Heart left ventricle (tissue), 13 donors: ENCODE measurements at regions not wholly inside any gene's neighbourhood (a gene's known extent, or its start where the extent isn't known, plus 50 kb on each side); places are given as distances from the start of the nearest gene placed in this dataset.
"Not testable (repeated sequence)": the region's sequence is repeated elsewhere in the genome, so short reads cannot be mapped to it uniquely, and the experiment has no call there.

ENCODE experiments used
- POLR2A ChIP-seq, 2 donors: fragments of 450-650 bp; IDR thresholded peaks; one replicate each; pipeline ENCODE4 v1.6.1; 2017; ENCODE audit warnings: antibody characterized with exemption in 2 of 2, mild to moderate bottlenecking in 2 of 2, moderate library complexity in 2 of 2
- TF ChIP-seq, protein P1 (sequence below), 12 donors: fragments of 200-600 bp; sonication (generic) in 4 of 12; IDR thresholded peaks; one replicate each; pipeline versions ENCODE4 v1.5.0 to v1.8.0; 2018 to 2022; ENCODE audit warnings: antibody characterized with exemption in 12 of 12, mild to moderate bottlenecking in 5 of 12
- donor health status: ischemic (EF 13 %, LVEDD 7.1; RV severe dilation, severe dysfunction).
- donor health status: DM: no; HTN: yes; CAD: no.
- donor health status: DM: no; HTN: no; CAD: no.
- donor health status: ischemic (EF 25% LVEDD 6.9; RV normal size, moderate dysfunction).
- donor health status: ischemic (EF 25% LVEDD 5.7; RV mildly dilated, moderate dysfunction).
- donor health status: ischemic (EF 35%, LVEDD 5.7; RV mildly dilated, moderate dysfunction).
- donor health status: nonischemic (EF 11% LVEDD 7.7; RV severe dilation, severe dysfunction).
- donor health status: DM: yes; HTN: yes; CAD: no.
- donor health status: PGD.
- donor health status: ischemic (EF 29% LVEDD 5.4; RV normal size, mild dysfunction).
- donor health status: nonischemic (EF 23%, LVEDD 6.1; RV moderate dilation, normal function).

DNA sequence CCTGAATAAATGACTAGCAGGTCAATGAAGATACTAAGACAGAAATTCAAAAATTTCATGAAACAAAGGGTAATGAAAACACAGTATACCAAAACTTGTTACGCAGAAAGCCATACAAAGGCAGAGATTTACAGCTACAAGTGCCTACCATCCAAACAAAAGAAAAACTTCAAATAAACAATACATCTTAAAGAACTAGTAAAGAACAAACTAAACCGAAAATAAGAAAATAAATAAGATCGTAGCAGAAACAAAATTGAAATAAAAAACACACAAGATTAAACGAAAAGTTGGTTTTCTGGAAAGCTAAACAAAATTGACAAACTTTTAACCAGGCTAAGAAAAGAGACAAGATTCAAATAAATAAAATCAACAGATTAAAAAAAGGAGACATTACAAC, 51.5 kb downstream of the VPREB1 start:
- TF ChIP-seq, protein P1, sequence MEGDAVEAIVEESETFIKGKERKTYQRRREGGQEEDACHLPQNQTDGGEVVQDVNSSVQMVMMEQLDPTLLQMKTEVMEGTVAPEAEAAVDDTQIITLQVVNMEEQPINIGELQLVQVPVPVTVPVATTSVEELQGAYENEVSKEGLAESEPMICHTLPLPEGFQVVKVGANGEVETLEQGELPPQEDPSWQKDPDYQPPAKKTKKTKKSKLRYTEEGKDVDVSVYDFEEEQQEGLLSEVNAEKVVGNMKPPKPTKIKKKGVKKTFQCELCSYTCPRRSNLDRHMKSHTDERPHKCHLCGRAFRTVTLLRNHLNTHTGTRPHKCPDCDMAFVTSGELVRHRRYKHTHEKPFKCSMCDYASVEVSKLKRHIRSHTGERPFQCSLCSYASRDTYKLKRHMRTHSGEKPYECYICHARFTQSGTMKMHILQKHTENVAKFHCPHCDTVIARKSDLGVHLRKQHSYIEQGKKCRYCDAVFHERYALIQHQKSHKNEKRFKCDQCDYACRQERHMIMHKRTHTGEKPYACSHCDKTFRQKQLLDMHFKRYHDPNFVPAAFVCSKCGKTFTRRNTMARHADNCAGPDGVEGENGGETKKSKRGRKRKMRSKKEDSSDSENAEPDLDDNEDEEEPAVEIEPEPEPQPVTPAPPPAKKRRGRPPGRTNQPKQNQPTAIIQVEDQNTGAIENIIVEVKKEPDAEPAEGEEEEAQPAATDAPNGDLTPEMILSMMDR (IDR thresholded peaks at IDR 0.05): not testable (repeated sequence)
- TF ChIP-seq POLR2A (IDR thresholded peaks at IDR 0.05): not testable (repeated sequence)
